C4-2B (cell line): ENCODE measurements at regions not wholly inside any gene's neighbourhood (a gene's known extent, or its start where the extent isn't known, plus 50 kb on each side); places are given as distances from the start of the nearest gene placed in this dataset.

Source experiments
- ZFX ChIP-seq: fragments of 450-650 bp; IDR thresholded peaks from 2 replicates; pipeline ENCODE4 v1.6.1; 2017
- TF ChIP-seq, protein P1 (sequence below): fragments of 450-650 bp; conservative IDR thresholded peaks from 2 replicates; pipeline ENCODE4 v1.5.1; 2017; ENCODE audit warnings: mild to moderate bottlenecking

DNA sequence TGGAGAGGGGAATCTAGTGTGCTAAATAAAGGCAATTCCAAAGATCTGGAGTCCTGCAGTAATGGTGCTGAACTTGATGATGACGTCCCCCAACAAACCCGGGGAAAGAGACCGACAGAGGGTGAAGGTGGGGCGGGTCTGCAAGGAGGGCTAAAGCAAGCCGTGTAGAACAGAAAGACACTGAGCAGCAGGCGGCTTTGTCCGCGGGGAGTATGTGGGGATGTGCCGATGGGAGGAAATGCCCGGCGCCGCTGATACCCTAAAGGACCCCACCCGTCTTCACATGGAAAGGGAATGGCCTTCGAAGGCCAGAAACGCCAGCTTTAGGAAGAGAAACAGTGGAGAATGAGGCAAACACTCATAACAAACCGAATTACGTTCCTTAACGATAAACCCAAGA lies 528.9 kb downstream of the ZNF674 start:
- TF ChIP-seq, protein P1, sequence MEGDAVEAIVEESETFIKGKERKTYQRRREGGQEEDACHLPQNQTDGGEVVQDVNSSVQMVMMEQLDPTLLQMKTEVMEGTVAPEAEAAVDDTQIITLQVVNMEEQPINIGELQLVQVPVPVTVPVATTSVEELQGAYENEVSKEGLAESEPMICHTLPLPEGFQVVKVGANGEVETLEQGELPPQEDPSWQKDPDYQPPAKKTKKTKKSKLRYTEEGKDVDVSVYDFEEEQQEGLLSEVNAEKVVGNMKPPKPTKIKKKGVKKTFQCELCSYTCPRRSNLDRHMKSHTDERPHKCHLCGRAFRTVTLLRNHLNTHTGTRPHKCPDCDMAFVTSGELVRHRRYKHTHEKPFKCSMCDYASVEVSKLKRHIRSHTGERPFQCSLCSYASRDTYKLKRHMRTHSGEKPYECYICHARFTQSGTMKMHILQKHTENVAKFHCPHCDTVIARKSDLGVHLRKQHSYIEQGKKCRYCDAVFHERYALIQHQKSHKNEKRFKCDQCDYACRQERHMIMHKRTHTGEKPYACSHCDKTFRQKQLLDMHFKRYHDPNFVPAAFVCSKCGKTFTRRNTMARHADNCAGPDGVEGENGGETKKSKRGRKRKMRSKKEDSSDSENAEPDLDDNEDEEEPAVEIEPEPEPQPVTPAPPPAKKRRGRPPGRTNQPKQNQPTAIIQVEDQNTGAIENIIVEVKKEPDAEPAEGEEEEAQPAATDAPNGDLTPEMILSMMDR, result no peak
- no peak for TF ChIP-seq ZFX
